ENCODE measurements at regions not wholly inside any gene's neighbourhood (a gene's known extent, or its start where the extent isn't known, plus 50 kb on each side); places are given as distances from the start of the nearest gene placed in this dataset.
"Not testable (repeated sequence)": the region's sequence is repeated elsewhere in the genome, so short reads cannot be mapped to it uniquely, and the experiment has no call there.

DNA sequence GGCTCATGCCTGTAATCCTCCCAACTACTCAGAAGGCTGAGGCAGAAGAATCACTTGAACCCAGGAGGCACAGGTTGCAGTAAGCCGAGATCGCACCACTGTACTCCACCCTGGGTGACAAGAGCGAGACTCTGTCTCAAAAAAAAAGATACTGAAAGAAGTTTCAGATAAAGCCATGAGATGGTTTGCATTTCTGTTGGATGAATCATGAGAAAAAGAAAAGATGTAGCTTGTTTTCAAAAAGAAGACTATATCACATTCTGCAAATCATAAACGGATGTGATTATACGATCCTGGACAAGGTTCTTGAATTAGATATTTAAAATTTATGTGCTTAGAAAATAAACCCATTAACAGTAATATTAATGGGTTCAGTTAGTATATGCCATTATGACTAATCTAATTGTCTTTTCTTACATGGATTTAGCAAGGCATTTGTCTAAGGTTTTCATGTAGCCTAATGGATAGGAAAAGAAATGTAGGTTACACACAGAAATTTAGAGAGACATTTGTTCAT is 345.9 kb downstream of the SLC7A11 start:
- no peaks in the 10 kb centered on the region for H3K27me3 ChIP-seq (ENCODE audit: control insufficient read depth, insufficient read depth, low read length)
- TF ChIP-seq, protein P1, sequence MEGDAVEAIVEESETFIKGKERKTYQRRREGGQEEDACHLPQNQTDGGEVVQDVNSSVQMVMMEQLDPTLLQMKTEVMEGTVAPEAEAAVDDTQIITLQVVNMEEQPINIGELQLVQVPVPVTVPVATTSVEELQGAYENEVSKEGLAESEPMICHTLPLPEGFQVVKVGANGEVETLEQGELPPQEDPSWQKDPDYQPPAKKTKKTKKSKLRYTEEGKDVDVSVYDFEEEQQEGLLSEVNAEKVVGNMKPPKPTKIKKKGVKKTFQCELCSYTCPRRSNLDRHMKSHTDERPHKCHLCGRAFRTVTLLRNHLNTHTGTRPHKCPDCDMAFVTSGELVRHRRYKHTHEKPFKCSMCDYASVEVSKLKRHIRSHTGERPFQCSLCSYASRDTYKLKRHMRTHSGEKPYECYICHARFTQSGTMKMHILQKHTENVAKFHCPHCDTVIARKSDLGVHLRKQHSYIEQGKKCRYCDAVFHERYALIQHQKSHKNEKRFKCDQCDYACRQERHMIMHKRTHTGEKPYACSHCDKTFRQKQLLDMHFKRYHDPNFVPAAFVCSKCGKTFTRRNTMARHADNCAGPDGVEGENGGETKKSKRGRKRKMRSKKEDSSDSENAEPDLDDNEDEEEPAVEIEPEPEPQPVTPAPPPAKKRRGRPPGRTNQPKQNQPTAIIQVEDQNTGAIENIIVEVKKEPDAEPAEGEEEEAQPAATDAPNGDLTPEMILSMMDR (IDR thresholded peaks at IDR 0.05; ENCODE audit: low read depth, low read length) = no peak
- H3K27ac ChIP-seq (ENCODE audit: low read depth, low read length) = no peak overlapping the region
- no peaks in the 10 kb centered on the region; the same call in 1 of the 2 replicates for H3K9me3 ChIP-seq (ENCODE audit: control insufficient read depth, insufficient read depth, low read length)
- ChIA-PET POLR2A (no interaction called here), CTCF (no interaction called here)
- no peak for DNase-seq (ENCODE audit: low read depth, low spot score)
- no peak overlapping the region for H3K4me3 ChIP-seq (ENCODE audit: low read depth, low read length)

DNA sequence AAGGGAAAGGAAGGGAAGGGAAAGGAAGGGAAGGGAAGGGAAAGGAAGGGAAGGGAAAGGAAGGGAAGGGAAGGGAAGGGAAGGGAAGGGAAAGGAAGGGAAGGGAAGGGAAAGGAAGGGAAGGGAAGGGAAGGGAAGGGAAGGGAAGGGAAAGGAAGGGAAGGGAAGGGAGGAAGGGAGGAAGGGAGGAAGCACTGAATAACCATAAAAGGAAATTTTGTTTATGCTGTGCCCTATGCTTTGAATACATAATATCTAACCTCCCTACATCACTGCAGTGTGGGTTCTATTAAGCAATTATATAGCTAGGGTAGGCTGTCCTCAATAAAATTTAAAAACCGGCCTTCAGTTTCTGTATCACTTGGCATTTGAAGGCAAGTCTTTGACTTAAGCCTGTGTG is 346.6 kb downstream of the SLC7A11 start:
- DNase-seq (ENCODE audit: low read depth, low spot score); POLR2A ChIA-PET; H3K9me3 ChIP-seq (ENCODE audit: control insufficient read depth, insufficient read depth, low read length); H3K27ac ChIP-seq (ENCODE audit: low read depth, low read length); H3K27me3 ChIP-seq (ENCODE audit: control insufficient read depth, insufficient read depth, low read length); H3K4me3 ChIP-seq (ENCODE audit: low read depth, low read length); CTCF ChIA-PET: not testable (repeated sequence)

DNA sequence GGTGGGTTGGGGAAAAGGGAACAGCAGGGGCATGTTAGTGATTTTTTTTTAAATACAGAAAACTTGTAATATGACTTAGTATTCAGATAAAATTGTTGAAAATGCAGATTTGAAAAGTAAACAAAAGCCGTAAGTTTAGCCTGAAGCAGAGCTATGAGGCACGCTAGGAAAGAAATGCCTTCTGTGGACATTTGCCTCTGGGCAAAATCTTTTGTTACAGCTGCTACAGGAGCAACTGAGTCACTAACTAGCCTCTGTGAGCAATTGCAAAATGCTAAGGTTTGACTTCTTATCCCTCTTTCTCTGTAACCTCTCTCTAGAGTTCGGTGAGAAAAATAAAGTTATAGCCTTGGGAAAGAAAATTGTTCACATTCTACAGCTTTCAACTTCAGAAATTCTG is 350.0 kb downstream of the SLC7A11 start:
- POLR2A ChIA-PET = no interaction called here
- DNase-seq (ENCODE audit: low read depth, low spot score) = no peak
- TF ChIP-seq, protein P1 (IDR thresholded peaks at IDR 0.05; ENCODE audit: low read depth, low read length) = no peak
- Histone ChIP-seq H3K9me3 (ENCODE audit: control insufficient read depth, insufficient read depth, low read length) (no peaks in the 10 kb centered on the region; the same call in 1 of the 2 replicates), H3K4me3 (ENCODE audit: low read depth, low read length) (no peak overlapping the region; the same call in 1 of the 2 replicates), H3K27me3 (ENCODE audit: control insufficient read depth, insufficient read depth, low read length) (no peaks in the 10 kb centered on the region), H3K27ac (ENCODE audit: low read depth, low read length) (no peak overlapping the region)
- CTCF ChIA-PET = interaction anchor here (0.7 to 1.1 kb wide), 2 partner anchors 291 to 767 kb away, joined by 3 to 4 read pairs; no protein-coding TSS in a partner anchor

DNA sequence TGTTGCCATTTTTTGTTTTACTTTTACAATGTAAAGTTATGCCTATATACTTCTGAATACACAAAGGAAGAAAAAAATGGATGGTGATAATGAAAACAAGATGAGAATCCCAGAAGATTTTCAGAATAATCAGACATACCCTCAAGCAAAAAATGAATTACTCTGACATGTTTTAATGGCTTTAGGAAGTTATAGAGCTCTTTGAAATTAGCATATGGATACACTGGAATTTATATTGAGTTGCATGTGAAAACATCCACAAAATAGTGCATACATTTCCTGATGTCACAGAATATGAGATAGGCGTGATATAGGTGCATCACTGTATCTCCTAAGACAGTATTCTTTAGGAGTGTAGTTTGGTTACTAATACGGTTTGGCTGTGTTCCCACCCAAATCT is 351.3 kb downstream of the SLC7A11 start:
- TF ChIP-seq, protein P1 (IDR thresholded peaks at IDR 0.05; ENCODE audit: low read depth, low read length) = no peak
- no peaks in the 10 kb centered on the region for H3K27me3 ChIP-seq (ENCODE audit: control insufficient read depth, insufficient read depth, low read length)
- POLR2A ChIA-PET = no interaction called here
- CTCF ChIA-PET = no interaction called here
- no peaks in the 10 kb centered on the region; the same call in 1 of the 2 replicates for H3K9me3 ChIP-seq (ENCODE audit: control insufficient read depth, insufficient read depth, low read length)
- DNase-seq (ENCODE audit: low read depth, low spot score) = no peak
- H3K27ac ChIP-seq (ENCODE audit: low read depth, low read length) = no peak overlapping the region
- no peak overlapping the region for H3K4me3 ChIP-seq (ENCODE audit: low read depth, low read length)

DNA sequence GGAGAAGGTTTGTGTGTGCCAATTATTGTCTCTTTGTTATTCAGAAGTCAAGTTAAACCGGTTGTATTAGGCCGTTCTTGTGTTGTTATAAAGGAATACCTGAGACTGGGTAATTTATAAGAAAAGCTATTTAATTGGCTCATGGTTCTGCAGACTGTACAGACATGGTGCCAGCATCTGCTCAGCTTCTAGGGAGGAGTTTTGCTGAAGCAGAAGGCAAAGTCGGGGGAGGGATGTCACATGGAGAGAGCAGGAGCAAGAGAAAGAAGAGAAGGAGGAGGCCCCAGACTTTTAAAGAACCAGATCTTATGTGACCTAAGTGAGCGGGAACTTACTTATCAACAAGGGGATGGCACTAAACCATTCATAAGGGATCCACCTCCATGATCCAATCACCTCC is 349.3 kb upstream of the PCDH18 start:
- DNase-seq (ENCODE audit: low read depth, low spot score) = no peak
- Histone ChIP-seq H3K4me3 (ENCODE audit: low read depth, low read length) (no peak overlapping the region), H3K27me3 (ENCODE audit: control insufficient read depth, insufficient read depth, low read length) (no peaks in the 10 kb centered on the region), H3K9me3 (ENCODE audit: control insufficient read depth, insufficient read depth, low read length) (peaks cover 4% of the 10 kb centered on the region; the same call in 1 of the 2 replicates), H3K27ac (ENCODE audit: low read depth, low read length) (no peak overlapping the region)
- POLR2A ChIA-PET = no interaction called here
- CTCF ChIA-PET = interaction anchor here (1.0 kb wide), 1 partner anchor 757 kb away, joined by 3 read pairs; no protein-coding TSS in a partner anchor
- TF ChIP-seq, protein P1 (IDR thresholded peaks at IDR 0.05; ENCODE audit: low read depth, low read length) = no peak

DNA sequence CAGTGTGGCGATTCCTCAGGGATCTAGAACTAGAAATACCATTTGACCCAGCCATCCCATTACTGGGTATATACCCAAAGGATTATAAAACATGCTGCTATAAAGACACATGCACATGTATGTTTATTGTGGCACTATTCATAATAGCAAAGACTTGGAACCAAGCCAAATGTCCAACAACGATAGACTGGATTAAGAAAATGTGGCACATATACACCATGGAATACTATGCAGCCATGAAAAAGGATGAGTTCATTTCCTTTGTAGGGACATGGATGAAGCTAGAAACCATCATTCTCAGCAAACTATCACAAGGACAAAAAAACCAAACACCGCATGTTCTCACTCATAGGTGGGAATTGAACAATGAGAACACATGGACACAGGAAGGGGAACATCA is 335.8 kb upstream of the PCDH18 start:
- H3K27me3 ChIP-seq (ENCODE audit: control insufficient read depth, insufficient read depth, low read length); CTCF ChIA-PET; H3K4me3 ChIP-seq (ENCODE audit: low read depth, low read length); H3K9me3 ChIP-seq (ENCODE audit: control insufficient read depth, insufficient read depth, low read length); DNase-seq (ENCODE audit: low read depth, low spot score); H3K27ac ChIP-seq (ENCODE audit: low read depth, low read length); POLR2A ChIA-PET: not testable (repeated sequence)
